ENCODE measurements at regions not wholly inside any gene's neighbourhood (a gene's known extent, or its start where the extent isn't known, plus 50 kb on each side); places are given as distances from the start of the nearest gene placed in this dataset.

DNA sequence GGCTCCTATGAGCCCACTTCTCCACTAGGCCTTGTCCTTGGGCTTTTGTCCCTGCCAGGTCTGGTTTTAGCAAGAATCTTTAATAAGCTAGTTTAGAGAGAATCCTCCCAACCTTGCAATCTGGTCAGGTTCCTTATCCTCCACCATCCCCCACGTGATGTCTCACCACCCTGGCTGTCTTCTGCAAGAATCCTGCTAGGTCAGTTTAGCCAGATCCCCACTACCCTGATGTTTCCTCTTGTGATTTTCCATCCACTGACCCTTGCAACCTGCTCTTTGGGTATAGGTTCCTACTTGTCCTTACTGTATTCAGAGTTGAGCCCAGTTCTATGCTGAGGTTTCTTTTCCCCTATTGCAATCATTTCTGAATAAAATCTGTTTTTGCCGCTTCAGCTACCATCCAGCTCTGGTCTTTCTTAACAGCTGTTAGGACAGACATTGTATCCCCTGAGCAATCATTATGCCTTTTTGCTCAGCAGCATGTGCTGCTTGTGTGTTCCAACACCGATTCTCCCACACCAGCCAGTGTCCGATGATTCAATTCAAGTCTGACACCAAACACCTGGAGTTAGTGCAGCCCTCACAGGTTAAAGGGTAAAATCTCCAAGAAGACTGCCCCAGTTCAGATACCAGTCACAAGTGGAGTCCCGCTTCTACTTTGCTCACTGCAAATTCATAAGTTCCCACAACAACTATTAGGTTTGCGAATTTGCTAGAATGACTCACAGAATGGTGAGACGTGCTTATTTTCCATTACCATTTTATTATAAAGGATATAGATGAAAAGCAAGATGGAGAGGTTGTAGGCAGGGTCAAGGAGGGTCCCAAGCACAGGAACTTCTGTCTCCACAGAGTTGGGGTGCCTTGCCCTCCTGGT is 62.2 kb upstream of the ADCY1 start:
- no peak for DNase-seq (ENCODE audit: low read depth in 2 of 2, low spot score in 1 of 2)

DNA sequence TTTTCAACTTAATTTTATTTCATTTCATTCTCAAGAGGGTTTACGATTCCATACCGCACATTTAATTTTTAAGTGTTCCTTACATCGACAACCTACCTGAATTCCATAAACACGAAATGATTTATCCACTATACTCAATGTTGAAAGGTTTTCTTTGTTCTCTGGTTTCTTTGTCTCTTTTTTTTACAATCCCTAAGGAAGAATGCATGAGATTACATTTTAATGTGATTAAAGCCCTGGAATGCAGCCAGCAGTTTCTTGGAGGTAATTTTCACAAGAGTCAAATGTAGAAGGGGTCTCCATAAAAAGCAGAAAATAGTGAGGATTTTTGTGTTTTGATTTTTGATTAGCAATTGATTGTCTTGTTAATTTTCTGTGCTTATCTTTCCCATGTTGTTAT is 59.2 kb upstream of the ADCY1 start:
- DNase-seq (ENCODE audit: low read depth in 2 of 2, low spot score in 1 of 2), result no peak

DNA sequence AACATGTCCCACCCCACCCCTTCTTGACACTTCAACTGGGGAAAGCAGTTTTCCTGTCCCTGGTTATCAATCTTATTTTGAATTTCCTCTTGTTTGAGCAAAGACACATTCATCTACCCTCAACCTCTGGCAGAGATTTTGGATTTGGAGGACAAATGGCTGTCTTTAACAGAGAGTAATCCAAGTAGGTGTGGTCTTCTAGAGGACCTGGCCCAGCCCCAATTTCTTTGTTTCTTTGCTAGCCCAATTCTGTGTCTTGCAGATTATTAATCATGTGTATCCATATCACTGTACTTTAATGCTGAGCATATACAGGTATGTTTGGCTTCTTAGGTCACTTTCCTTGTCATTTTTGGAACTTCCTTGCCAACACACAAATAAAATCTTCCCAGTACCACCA is 58.8 kb upstream of the ADCY1 start:
- no peak for DNase-seq (ENCODE audit: low read depth in 2 of 2, low spot score in 1 of 2)

All from stimulated activated CD8-positive, alpha-beta memory T cell treated with anti-CD3 and anti-CD28 coated beads, Interleukin-4, amount 100 ng/mL, for 4 hours (primary cell).